ENCODE measurements at regions not wholly inside any gene's neighbourhood (a gene's known extent, or its start where the extent isn't known, plus 50 kb on each side); places are given as distances from the start of the nearest gene placed in this dataset.

DNA sequence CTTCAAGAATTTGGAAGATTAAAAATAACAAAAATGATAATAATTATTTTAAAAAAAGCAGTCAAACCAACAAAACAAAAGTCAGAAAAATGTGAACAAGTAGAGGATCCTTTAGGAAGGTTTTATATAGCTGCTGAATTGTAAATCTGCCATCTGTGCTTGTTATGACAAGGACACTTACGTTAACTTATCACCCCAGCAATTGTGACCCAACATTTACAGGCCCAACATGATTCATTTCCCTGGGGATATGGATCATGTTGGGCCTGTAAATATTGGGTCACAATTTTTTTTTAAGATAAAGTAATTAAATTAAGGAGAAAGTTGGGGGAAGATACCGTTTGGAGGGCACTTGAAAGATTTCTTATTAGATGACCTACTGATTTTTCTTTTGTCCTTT is 261.4 kb upstream of the HABP2 start:
- H3K4me3 Mint-ChIP-seq = no peak overlapping the region
- DNase-seq = no peak
- no peaks in the 10 kb centered on the region for H3K27me3 Mint-ChIP-seq (ENCODE audit: low read depth)
- no peaks in the 10 kb centered on the region for H3K4me1 Mint-ChIP-seq (ENCODE audit: low read depth)
- H3K9me3 Mint-ChIP-seq = no peaks in the 10 kb centered on the region
- ATAC-seq = no peak
- no peaks in the 10 kb centered on the region for H3K36me3 Mint-ChIP-seq (ENCODE audit: insufficient read depth)

GRCh38 chr10:113292086-113292485 is 260.8 kb upstream of the HABP2 start:
- no peaks in the 10 kb centered on the region for H3K4me1 Mint-ChIP-seq (ENCODE audit: low read depth)
- ATAC-seq (no peak), DNase-seq (no peak)
- H3K36me3 Mint-ChIP-seq (ENCODE audit: insufficient read depth) = no peaks in the 10 kb centered on the region
- H3K27me3 Mint-ChIP-seq (ENCODE audit: low read depth) = no peaks in the 10 kb centered on the region
- no peaks in the 10 kb centered on the region for H3K9me3 Mint-ChIP-seq
- no peak overlapping the region for H3K4me3 Mint-ChIP-seq

GRCh38 chr10:113292743-113293142 is 260.1 kb upstream of the HABP2 start:
- no peaks in the 10 kb centered on the region for H3K36me3 Mint-ChIP-seq (ENCODE audit: insufficient read depth)
- H3K4me1 Mint-ChIP-seq (ENCODE audit: low read depth) = no peaks in the 10 kb centered on the region
- ATAC-seq = no peak
- no peaks in the 10 kb centered on the region for H3K9me3 Mint-ChIP-seq
- no peak overlapping the region for H3K4me3 Mint-ChIP-seq
- no peak for DNase-seq
- H3K27me3 Mint-ChIP-seq (ENCODE audit: low read depth) = peaks cover 2% of the 10 kb centered on the region

DNA sequence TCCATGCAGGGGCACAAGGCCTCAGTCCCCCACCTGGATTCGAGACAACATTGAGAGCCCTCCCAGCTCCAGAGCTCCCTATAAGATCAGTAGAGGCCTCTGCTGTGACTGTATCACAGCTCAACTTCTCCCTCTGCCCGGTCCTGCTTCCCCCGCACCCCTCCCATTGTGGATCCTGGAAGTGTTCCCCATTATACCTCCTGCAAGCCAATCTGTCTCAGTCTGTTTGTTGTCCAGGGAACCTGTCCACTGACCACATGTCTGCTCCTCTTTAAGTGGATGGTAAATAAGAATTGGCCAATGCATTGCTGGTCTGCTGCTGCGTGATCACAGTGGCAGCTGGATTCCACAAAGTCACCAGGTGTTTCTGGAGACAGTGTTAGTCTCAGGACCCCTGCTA is 259.7 kb upstream of the HABP2 start:
- no peak overlapping the region for H3K4me3 Mint-ChIP-seq
- peaks cover 2% of the 10 kb centered on the region for H3K27me3 Mint-ChIP-seq (ENCODE audit: low read depth)
- H3K9me3 Mint-ChIP-seq = no peaks in the 10 kb centered on the region
- H3K4me1 Mint-ChIP-seq (ENCODE audit: low read depth) = no peaks in the 10 kb centered on the region
- DNase-seq = no peak
- no peaks in the 10 kb centered on the region for H3K36me3 Mint-ChIP-seq (ENCODE audit: insufficient read depth)
- ATAC-seq = no peak

GRCh38 chr10:113294868-113295267 is 258.0 kb upstream of the HABP2 start:
- Mint-ChIP-seq H3K4me1 (ENCODE audit: low read depth) (no peaks in the 10 kb centered on the region), H3K36me3 (ENCODE audit: insufficient read depth) (no peaks in the 10 kb centered on the region), H3K9me3 (no peaks in the 10 kb centered on the region), H3K4me3 (no peak overlapping the region), H3K27me3 (ENCODE audit: low read depth) (peaks cover 6% of the 10 kb centered on the region)
- no peak for DNase-seq
- no peak for ATAC-seq

DNA sequence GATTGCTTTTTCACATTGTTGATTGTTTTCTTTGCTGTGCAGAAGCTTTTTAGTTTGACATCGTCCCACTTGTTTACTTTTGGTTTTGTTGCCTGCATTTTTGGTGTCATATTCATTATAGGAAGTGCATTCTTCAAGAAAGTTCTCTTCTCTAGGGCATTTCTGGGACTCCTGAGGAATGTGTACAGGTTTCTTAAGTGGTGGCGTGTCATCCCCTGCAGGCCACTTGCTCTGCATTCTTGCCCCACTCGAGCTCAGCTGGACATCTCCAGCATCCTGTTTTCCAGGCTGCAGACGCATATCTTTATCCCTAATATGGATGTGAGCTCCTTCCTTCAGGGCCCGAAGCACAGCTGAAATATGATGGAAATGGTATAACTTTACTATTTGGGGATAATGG is 255.6 kb upstream of the HABP2 start:
- Mint-ChIP-seq H3K4me1 (ENCODE audit: low read depth) (no peaks in the 10 kb centered on the region), H3K36me3 (ENCODE audit: insufficient read depth) (no peaks in the 10 kb centered on the region), H3K9me3 (no peaks in the 10 kb centered on the region), H3K4me3 (no peak overlapping the region), H3K27me3 (ENCODE audit: low read depth) (peaks cover 6% of the 10 kb centered on the region)
- no peak for DNase-seq
- no peak for ATAC-seq

DNA sequence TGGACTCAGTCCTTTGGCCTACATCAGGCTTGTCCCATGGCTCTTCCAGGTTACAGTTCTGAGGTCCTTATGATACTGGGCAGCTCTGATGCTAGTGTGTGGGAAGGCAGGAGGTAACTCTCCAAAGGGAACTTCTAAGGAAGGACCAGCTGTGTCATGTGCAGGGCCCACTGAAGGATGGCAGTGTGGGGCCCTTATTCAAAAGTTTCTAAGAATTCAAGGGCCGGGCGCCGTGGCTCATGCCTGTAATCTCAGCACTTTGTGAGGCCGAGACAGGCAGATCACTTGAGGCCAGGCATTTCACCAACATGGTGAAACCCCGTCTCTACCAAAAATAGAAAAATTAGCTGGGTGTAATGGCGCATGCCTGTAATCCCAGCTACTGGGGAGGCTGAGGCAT is 254.2 kb upstream of the HABP2 start:
- DNase-seq (no peak), ATAC-seq (no peak)
- no peaks in the 10 kb centered on the region for H3K36me3 Mint-ChIP-seq (ENCODE audit: insufficient read depth)
- no peak overlapping the region for H3K4me3 Mint-ChIP-seq
- H3K9me3 Mint-ChIP-seq = no peaks in the 10 kb centered on the region
- peaks cover 6% of the 10 kb centered on the region for H3K27me3 Mint-ChIP-seq (ENCODE audit: low read depth)
- no peaks in the 10 kb centered on the region for H3K4me1 Mint-ChIP-seq (ENCODE audit: low read depth)

GRCh38 chr10:113300201-113300600 is 252.7 kb upstream of the HABP2 start:
- H3K36me3 Mint-ChIP-seq (ENCODE audit: insufficient read depth) = no peaks in the 10 kb centered on the region
- no peaks in the 10 kb centered on the region for H3K4me1 Mint-ChIP-seq (ENCODE audit: low read depth)
- H3K27me3 Mint-ChIP-seq (ENCODE audit: low read depth) = peaks cover 6% of the 10 kb centered on the region
- H3K4me3 Mint-ChIP-seq = no peak overlapping the region
- H3K9me3 Mint-ChIP-seq = no peaks in the 10 kb centered on the region
- DNase-seq (no peak), ATAC-seq (no peak)

GRCh38 chr10:113300617-113301016 is 252.2 kb upstream of the HABP2 start:
- DNase-seq = no peak
- Mint-ChIP-seq H3K27me3 (ENCODE audit: low read depth) (peaks cover 6% of the 10 kb centered on the region), H3K36me3 (ENCODE audit: insufficient read depth) (no peaks in the 10 kb centered on the region), H3K4me1 (ENCODE audit: low read depth) (no peaks in the 10 kb centered on the region), H3K4me3 (no peak overlapping the region), H3K9me3 (no peaks in the 10 kb centered on the region)
- ATAC-seq = no peak

DNA sequence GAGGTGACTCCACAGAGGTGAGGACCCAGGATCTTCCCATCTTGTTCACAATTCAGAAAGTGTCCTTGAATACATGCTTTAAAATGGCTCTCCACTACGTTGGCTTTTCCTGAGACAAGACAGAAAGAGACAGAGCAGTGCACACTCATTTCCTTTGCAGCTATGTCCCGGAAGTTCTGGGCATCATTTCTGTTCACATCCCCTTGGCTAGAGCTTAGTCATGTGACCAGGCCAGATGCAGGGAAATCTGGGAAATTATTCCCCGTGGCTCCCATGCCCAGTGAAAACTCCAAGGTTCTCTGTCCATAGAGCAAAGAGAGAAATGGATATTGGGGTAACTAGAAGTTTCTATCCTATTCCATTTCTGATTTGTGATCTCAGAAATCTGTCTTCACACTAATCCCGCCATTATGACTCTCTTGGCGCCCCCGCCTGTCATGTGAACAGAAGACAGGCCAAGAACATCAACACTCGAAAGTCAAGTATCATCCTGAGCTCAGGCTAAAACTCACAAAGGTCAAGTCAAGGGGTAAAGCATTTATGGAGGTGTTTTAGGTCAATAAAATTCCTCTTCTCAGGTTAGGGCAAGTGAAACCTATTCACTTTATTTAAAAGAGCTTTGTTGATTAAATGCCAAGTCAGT is 251.4 kb upstream of the HABP2 start:
- H3K36me3 Mint-ChIP-seq (ENCODE audit: insufficient read depth) = no peaks in the 10 kb centered on the region
- H3K4me1 Mint-ChIP-seq (ENCODE audit: low read depth) = no peaks in the 10 kb centered on the region
- H3K9me3 Mint-ChIP-seq = no peaks in the 10 kb centered on the region
- peaks cover 6% of the 10 kb centered on the region for H3K27me3 Mint-ChIP-seq (ENCODE audit: low read depth)
- DNase-seq (no peak), ATAC-seq (no peak)
- no peak overlapping the region for H3K4me3 Mint-ChIP-seq

DNA sequence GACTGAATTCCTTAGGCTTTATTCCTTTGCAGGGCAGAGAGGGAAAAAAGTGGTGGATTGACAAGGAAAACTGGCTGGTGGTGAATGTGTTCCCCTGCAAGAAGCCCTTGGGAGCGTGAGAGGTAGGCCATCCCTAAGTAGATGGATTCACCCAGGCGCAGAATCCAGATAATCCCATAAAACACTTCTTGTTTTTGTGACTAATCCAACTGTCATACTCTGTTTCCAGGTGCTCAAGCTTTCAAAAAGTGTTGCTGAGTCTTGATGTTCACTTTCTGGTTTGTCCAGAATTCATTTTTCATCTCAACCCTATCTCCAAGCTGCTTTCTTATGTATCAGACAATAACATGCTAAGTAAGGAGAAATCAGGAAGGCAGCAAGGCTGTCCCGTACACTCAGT is 250.8 kb upstream of the HABP2 start:
- DNase-seq (no peak), ATAC-seq (no peak)
- H3K9me3 Mint-ChIP-seq = no peaks in the 10 kb centered on the region
- H3K4me3 Mint-ChIP-seq = no peak overlapping the region
- H3K27me3 Mint-ChIP-seq (ENCODE audit: low read depth) = peaks cover 6% of the 10 kb centered on the region
- no peaks in the 10 kb centered on the region for H3K4me1 Mint-ChIP-seq (ENCODE audit: low read depth)
- no peaks in the 10 kb centered on the region for H3K36me3 Mint-ChIP-seq (ENCODE audit: insufficient read depth)

- no peaks in the 10 kb centered on the region for H3K9me3 Mint-ChIP-seq
- H3K4me3 Mint-ChIP-seq = no peak overlapping the region
- H3K36me3 Mint-ChIP-seq (ENCODE audit: insufficient read depth) = no peaks in the 10 kb centered on the region
- ATAC-seq (no peak), DNase-seq (no peak)
- peaks cover 6% of the 10 kb centered on the region for H3K27me3 Mint-ChIP-seq (ENCODE audit: low read depth)
- H3K4me1 Mint-ChIP-seq (ENCODE audit: low read depth) = no peaks in the 10 kb centered on the region
These were observed 249.2 kb upstream of the HABP2 start for GRCh38 chr10:113303544-113304146.

GRCh38 chr10:113304726-113305125 is 248.1 kb upstream of the HABP2 start:
- Mint-ChIP-seq H3K4me1 (ENCODE audit: low read depth) (no peaks in the 10 kb centered on the region), H3K36me3 (ENCODE audit: insufficient read depth) (no peaks in the 10 kb centered on the region), H3K9me3 (no peaks in the 10 kb centered on the region), H3K4me3 (no peak overlapping the region), H3K27me3 (ENCODE audit: low read depth) (peaks cover 4% of the 10 kb centered on the region)
- ATAC-seq (no peak), DNase-seq (no peak)

DNA sequence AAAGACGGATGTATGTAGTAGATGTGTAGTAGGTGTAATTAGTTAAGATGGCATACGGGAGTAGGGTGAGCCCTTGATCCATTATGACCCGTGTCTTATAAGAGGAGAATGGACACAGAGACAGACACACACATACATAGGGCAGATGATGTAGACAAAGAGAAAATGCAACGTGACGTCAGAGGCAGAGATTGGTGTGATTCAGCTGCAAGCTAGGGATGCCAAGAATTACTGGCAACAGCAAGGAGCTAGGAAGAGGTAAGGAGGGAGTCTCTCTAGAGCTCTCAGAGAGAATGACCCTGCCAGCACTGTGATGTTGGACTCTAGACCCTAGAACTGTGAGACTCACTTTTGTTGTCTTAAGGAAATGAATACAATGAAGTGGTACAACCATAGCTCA is 247.0 kb upstream of the HABP2 start:
- no peak for DNase-seq
- no peak for ATAC-seq
- H3K9me3 Mint-ChIP-seq = no peaks in the 10 kb centered on the region

DNA sequence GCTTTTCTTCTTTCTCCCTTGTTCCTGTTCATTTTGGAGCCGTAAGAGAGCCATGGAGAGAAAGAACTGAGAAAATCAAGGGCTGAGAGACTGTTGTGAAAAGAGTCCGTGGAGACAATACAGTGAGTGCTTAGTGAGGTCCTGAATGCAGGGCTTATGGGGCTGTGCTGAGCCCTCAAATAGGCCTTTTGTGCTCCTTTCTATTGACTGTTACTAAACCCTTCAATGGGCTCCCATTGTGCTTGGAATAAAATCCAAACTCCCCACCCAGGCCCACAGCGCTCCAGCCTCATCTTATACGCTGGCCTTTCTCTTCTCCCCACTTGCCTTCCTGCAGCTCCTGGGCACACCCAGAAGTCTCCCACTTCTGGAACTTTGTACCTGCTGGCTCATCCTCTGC is 243.1 kb upstream of the HABP2 start:
- H3K9me3 Mint-ChIP-seq = no peaks in the 10 kb centered on the region
- no peak overlapping the region for H3K4me3 Mint-ChIP-seq
- H3K36me3 Mint-ChIP-seq (ENCODE audit: insufficient read depth) = no peaks in the 10 kb centered on the region
- no peaks in the 10 kb centered on the region for H3K4me1 Mint-ChIP-seq (ENCODE audit: low read depth)
- DNase-seq (no peak), ATAC-seq (no peak)
- peaks cover 4% of the 10 kb centered on the region for H3K27me3 Mint-ChIP-seq (ENCODE audit: low read depth)

More for the DNA sequence above, 247.0 kb upstream of the HABP2 start:
- Mint-ChIP-seq H3K36me3 (ENCODE audit: insufficient read depth) (no peaks in the 10 kb centered on the region), H3K4me3 (no peak overlapping the region), H3K27me3 (ENCODE audit: low read depth) (peaks cover 4% of the 10 kb centered on the region), H3K4me1 (ENCODE audit: low read depth) (no peaks in the 10 kb centered on the region)

Data from activated T-cell treated with anti-CD3 and anti-CD28 coated beads, Interleukin-2, amount 50 U/mL, for 4 hours (primary cell).